ENCODE measurements at regions not wholly inside any gene's neighbourhood (a gene's known extent, or its start where the extent isn't known, plus 50 kb on each side); places are given as distances from the start of the nearest gene placed in this dataset.

- TF ChIP-seq, protein P1, sequence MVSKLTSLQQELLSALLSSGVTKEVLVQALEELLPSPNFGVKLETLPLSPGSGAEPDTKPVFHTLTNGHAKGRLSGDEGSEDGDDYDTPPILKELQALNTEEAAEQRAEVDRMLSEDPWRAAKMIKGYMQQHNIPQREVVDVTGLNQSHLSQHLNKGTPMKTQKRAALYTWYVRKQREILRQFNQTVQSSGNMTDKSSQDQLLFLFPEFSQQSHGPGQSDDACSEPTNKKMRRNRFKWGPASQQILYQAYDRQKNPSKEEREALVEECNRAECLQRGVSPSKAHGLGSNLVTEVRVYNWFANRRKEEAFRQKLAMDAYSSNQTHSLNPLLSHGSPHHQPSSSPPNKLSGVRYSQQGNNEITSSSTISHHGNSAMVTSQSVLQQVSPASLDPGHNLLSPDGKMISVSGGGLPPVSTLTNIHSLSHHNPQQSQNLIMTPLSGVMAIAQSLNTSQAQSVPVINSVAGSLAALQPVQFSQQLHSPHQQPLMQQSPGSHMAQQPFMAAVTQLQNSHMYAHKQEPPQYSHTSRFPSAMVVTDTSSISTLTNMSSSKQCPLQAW (CRISPR knock-in tag; IDR thresholded peaks at IDR 0.05), result no peak
- no peak for TF ChIP-seq TARDBP (CRISPR knock-in tag; IDR thresholded peaks at IDR 0.05)
Observed at GRCh38 chr3:78506061-78506460, 1261.7 kb downstream of the ROBO1 start (continued).

- no peaks in the 10 kb centered on the region for H3K36me3 ChIP-seq (replicated peaks in 1 of 2; ENCODE audit: control insufficient read depth in 1 of 2, insufficient read depth in 2 of 2, low read length in 2 of 2)
- H4K20me1 ChIP-seq (ENCODE audit: insufficient read depth, low read length), result no peaks in the 10 kb centered on the region
- peak overlapping the region; percentile 57 for H3K27ac ChIP-seq (ENCODE audit: extremely low read length, insufficient read depth, low read length)
- peaks cover 27% of the 10 kb centered on the region for H3K4me1 ChIP-seq (ENCODE audit: insufficient read depth, low read length)
- ATAC-seq (peak; percentile 90), FAIRE-seq (no peak), DNase-seq (ENCODE audit: low spot score) (no peak)
- WGBS (ENCODE audit: low lambda C conversion rate), result 47% methylated on average over 2 of the region's 2 CpGs
- POLR2A ChIA-PET, result no interaction called here
- H3K79me2 ChIP-seq (ENCODE audit: insufficient read depth, low read length), result no peaks in the 10 kb centered on the region
- H3K4me2 ChIP-seq (ENCODE audit: low read depth, low read length), result peak overlapping the region; percentile 56
- peak overlapping the region; percentile 22 to 40 (median 25); a peak in 4 of 6 replicates for H3K4me3 ChIP-seq (replicated peaks in 1 of 3; ENCODE audit: insufficient read depth in 1 of 3, low read depth in 2 of 3, low read length in 3 of 3)
- in situ Hi-C loops (cut with HindIII; ENCODE audit: extremely low pct_ligation_motif_present, low pct_unique_long_range_greater_than_20kb) (no loop called here), intact Hi-C loops (cut with micrococcal nuclease; ENCODE audit: unreplicated experiment) (no loop called here)
- H2AFZ ChIP-seq (ENCODE audit: low read length), result no peak overlapping the region
- no peaks in the 10 kb centered on the region for H3K27me3 ChIP-seq (ENCODE audit: control insufficient read depth in 1 of 2, insufficient read depth in 2 of 2, low read length in 2 of 2)
- no peaks in the 10 kb centered on the region for H3K9me3 ChIP-seq (ENCODE audit: low read length)
- no peak overlapping the region for H3K9ac ChIP-seq (ENCODE audit: insufficient read depth, low read depth, low read length)
- CTCF ChIA-PET (ENCODE audit: low intra/inter-chr PET ratio, low total read pairs), result no interaction called here
- no TSS peak for BruUV-seq (replicated peaks)
- TF ChIP-seq WIZ (CRISPR knock-in tag; IDR thresholded peaks at IDR 0.05) (no peak), ZNF138 (CRISPR knock-in tag; IDR thresholded peaks at IDR 0.05; ENCODE audit: low read depth) (no peak), ZNF12 (CRISPR knock-in tag; IDR thresholded peaks at IDR 0.05) (no peak), ZNF33A (CRISPR knock-in tag; IDR thresholded peaks at IDR 0.05; ENCODE audit: borderline replicate concordance) (no peak), MAFK (conservative IDR thresholded peaks at IDR 0.05 in 1 of 2, IDR thresholded peaks at IDR 0.05 in 1 of 2; ENCODE audit: low read length in 2 of 2) (peak; percentile 84 to 89), TARDBP (CRISPR knock-in tag; IDR thresholded peaks at IDR 0.05) (no peak), PHF20 (CRISPR knock-in tag; IDR thresholded peaks at IDR 0.05) (no peak), ELF4 (CRISPR knock-in tag; IDR thresholded peaks at IDR 0.05; ENCODE audit: borderline replicate concordance) (no peak)
- TF ChIP-seq, protein P2, sequence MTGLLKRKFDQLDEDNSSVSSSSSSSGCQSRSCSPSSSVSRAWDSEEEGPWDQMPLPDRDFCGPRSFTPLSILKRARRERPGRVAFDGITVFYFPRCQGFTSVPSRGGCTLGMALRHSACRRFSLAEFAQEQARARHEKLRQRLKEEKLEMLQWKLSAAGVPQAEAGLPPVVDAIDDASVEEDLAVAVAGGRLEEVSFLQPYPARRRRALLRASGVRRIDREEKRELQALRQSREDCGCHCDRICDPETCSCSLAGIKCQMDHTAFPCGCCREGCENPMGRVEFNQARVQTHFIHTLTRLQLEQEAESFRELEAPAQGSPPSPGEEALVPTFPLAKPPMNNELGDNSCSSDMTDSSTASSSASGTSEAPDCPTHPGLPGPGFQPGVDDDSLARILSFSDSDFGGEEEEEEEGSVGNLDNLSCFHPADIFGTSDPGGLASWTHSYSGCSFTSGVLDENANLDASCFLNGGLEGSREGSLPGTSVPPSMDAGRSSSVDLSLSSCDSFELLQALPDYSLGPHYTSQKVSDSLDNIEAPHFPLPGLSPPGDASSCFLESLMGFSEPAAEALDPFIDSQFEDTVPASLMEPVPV (CRISPR knock-in tag; IDR thresholded peaks at IDR 0.05), result no peak
- TF ChIP-seq, protein P3, sequence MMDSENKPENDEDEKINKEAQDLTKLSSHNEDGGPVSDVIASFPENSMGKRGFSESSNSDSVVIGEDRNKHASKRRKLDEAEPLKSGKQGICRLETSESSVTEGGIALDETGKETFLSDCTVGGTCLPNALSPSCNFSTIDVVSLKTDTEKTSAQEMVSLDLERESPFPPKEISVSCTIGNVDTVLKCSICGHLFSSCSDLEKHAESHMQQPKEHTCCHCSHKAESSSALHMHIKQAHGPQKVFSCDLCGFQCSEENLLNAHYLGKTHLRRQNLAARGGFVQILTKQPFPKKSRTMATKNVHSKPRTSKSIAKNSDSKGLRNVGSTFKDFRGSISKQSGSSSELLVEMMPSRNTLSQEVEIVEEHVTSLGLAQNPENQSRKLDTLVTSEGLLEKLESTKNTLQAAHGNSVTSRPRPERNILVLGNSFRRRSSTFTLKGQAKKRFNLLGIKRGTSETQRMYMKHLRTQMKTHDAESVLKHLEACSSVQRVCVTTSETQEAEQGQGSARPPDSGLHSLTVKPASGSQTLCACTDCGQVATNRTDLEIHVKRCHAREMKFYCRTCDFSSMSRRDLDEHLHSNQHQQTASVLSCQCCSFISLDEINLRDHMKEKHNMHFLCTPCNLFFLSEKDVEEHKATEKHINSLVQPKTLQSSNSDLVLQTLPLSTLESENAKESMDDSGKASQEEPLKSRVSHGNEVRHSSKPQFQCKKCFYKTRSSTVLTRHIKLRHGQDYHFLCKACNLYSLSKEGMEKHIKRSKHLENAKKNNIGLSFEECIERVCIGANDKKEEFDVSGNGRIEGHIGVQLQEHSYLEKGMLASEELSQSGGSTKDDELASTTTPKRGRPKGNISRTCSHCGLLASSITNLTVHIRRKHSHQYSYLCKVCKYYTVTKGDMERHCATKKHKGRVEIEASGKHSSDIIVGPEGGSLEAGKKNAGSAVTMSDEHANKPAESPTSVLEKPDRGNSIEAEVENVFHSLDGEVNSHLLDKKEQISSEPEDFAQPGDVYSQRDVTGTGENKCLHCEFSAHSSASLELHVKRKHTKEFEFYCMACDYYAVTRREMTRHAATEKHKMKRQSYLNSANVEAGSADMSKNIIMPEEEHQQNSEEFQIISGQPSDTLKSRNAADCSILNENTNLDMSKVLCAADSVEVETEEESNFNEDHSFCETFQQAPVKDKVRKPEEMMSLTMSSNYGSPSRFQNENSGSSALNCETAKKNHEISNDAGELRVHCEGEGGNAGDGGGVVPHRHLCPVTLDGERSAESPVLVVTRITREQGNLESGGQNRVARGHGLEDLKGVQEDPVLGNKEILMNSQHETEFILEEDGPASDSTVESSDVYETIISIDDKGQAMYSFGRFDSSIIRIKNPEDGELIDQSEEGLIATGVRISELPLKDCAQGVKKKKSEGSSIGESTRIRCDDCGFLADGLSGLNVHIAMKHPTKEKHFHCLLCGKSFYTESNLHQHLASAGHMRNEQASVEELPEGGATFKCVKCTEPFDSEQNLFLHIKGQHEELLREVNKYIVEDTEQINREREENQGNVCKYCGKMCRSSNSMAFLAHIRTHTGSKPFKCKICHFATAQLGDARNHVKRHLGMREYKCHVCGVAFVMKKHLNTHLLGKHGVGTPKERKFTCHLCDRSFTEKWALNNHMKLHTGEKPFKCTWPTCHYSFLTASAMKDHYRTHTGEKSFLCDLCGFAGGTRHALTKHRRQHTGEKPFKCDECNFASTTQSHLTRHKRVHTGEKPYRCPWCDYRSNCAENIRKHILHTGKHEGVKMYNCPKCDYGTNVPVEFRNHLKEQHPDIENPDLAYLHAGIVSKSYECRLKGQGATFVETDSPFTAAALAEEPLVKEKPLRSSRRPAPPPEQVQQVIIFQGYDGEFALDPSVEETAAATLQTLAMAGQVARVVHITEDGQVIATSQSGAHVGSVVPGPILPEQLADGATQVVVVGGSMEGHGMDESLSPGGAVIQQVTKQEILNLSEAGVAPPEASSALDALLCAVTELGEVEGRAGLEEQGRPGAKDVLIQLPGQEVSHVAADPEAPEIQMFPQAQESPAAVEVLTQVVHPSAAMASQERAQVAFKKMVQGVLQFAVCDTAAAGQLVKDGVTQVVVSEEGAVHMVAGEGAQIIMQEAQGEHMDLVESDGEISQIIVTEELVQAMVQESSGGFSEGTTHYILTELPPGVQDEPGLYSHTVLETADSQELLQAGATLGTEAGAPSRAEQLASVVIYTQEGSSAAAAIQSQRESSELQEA (CRISPR knock-in tag; IDR thresholded peaks at IDR 0.05; ENCODE audit: not compliant biosample characterization), result no peak
Observed at GRCh38 chr3:78506581-78507195, 1261.1 kb downstream of the ROBO1 start.
